Motor neuron (in vitro differentiated cells): ENCODE measurements at regions not wholly inside any gene's neighbourhood (a gene's known extent, or its start where the extent isn't known, plus 50 kb on each side); places are given as distances from the start of the nearest gene placed in this dataset.
"Not testable (repeated sequence)": the region's sequence is repeated elsewhere in the genome, so short reads cannot be mapped to it uniquely, and the experiment has no call there.

Source experiments
- ATAC-seq, 8 experiments: fragments of 200-7000 bp; cut with Tn5 transposase; replicated peaks in 6 of 8; 2 replicates each; pipeline ENCODE4 v1.8.0; 2021; ENCODE audit warnings: mild to moderate bottlenecking in 8 of 8, moderate library complexity in 8 of 8
- H3K27ac ChIP-seq, 2 donors: fragments of 250-450 bp; sonication (Bioruptor Pico); 2 replicates each; pipeline ENCODE4 v1.9.0; 2021; ENCODE audit warnings: antibody characterized with exemption in 2 of 2, mild to moderate bottlenecking in 2 of 2, moderate library complexity in 1 of 2
- H3K4me1 ChIP-seq, 2 donors: fragments of 250-450 bp; sonication (Bioruptor Pico); replicated peaks in 1 of 2; 2 replicates each; pipeline ENCODE4 v1.6.1; 2021; ENCODE audit warnings: antibody characterized with exemption in 2 of 2, mild to moderate bottlenecking in 2 of 2, moderate library complexity in 1 of 2
- H3K4me3 ChIP-seq, 5 donors: fragments of 250-450 bp; sonication (Bioruptor Pico); 2 replicates each; pipeline ENCODE4 v1.9.0; 2021; ENCODE audit warnings: antibody characterized with exemption in 5 of 5, mild to moderate bottlenecking in 5 of 5, moderate library complexity in 4 of 5
- WGBS, 10 experiments: fragments of 450-650 bp; shearing (Covaris generic); methylation state at CpG; one replicate each; pipeline ENCODE4 v1.0.0; 2022; 5-methylcytosine and 5-hydroxymethylcytosine counted together
- in situ Hi-C, 9 experiments: fragments of 400-800 bp; cut with MboI; loops; one replicate each; pipeline ENCODE4 v1.15.0; 2021; ENCODE audit warnings: low sequenced_read_pairs in 9 of 9, low pct_unique_long_range_greater_than_20kb in 2 of 9; ENCODE audit not compliant: unreplicated experiment in 9 of 9

GRCh38 chr3:4196506-4197147, 106.5 kb upstream of the SETMAR start:
- in situ Hi-C loops: no loop called here
- Histone ChIP-seq H3K27ac (no peak overlapping the region), H3K4me1 (no peaks in the 10 kb centered on the region), H3K4me3 (no peak overlapping the region)
- WGBS, 10 experiments: 0 to 100% (median 42%) methylated on average over 1 of the region's 1 CpG; no CpG with 5 or more reads in 4 of the 10 experiments
- no peak for ATAC-seq

- 55 to 100% (median 88%) methylated on average over 4 to 6 of the region's 6 CpGs; no CpG with 5 or more reads in 1 of the 10 experiments for WGBS, 10 experiments
- Histone ChIP-seq H3K4me3 (no peak overlapping the region), H3K4me1 (no peaks in the 10 kb centered on the region), H3K27ac (no peak overlapping the region)
- ATAC-seq: no peak
- in situ Hi-C loops: no loop called here
Measured at GRCh38 chr3:4197670-4198069, 105.5 kb upstream of the SETMAR start.

GRCh38 chr3:4198491-4198890, 104.7 kb upstream of the SETMAR start:
- H3K4me1 ChIP-seq: no peaks in the 10 kb centered on the region
- WGBS, 10 experiments: 37 to 80% (median 60%) methylated on average over 1 to 3 of the region's 3 CpGs; no CpG with 5 or more reads in 1 of the 10 experiments
- ATAC-seq: no peak

GRCh38 chr3:4204776-4205175, 98.4 kb upstream of the SETMAR start:
- H3K27ac ChIP-seq, H3K4me3 ChIP-seq, ATAC-seq, H3K4me1 ChIP-seq, in situ Hi-C loops: not testable (repeated sequence)

More at GRCh38 chr3:4198491-4198890, 104.7 kb upstream of the SETMAR start:
- in situ Hi-C loops: no loop called here
- Histone ChIP-seq H3K27ac (no peak overlapping the region), H3K4me3 (no peak overlapping the region)

GRCh38 chr3:4207672-4208071, 95.5 kb upstream of the SETMAR start:
- no peak overlapping the region for H3K4me3 ChIP-seq
- WGBS, 10 experiments: 0 to 89% (median 50%) methylated on average over 1 to 3 of the region's 3 CpGs; no CpG with 5 or more reads in 3 of the 10 experiments
- ATAC-seq: no peak
- no peaks in the 10 kb centered on the region for H3K4me1 ChIP-seq
- in situ Hi-C loops: no loop called here
- H3K27ac ChIP-seq: no peak overlapping the region

- no peak for ATAC-seq
- in situ Hi-C loops: no loop called here
- Histone ChIP-seq H3K4me3 (no peak overlapping the region), H3K4me1 (no peaks in the 10 kb centered on the region), H3K27ac (no peak overlapping the region)
- WGBS, 10 experiments: 43 to 100% (median 79%) methylated on average over 1 to 4 of the region's 4 CpGs
Measured at GRCh38 chr3:4208556-4208955, 94.6 kb upstream of the SETMAR start.

GRCh38 chr3:4211610-4212009, 91.6 kb upstream of the SETMAR start:
- WGBS, 10 experiments: 58 to 83% (median 63%) methylated on average over 1 to 2 of the region's 2 CpGs; no CpG with 5 or more reads in 6 of the 10 experiments
- ATAC-seq: no peak
- Histone ChIP-seq H3K4me3 (no peak overlapping the region), H3K27ac (no peak overlapping the region), H3K4me1 (no peaks in the 10 kb centered on the region)
- in situ Hi-C loops: no loop called here

GRCh38 chr3:4213420-4213819, 89.7 kb upstream of the SETMAR start:
- ATAC-seq, H3K4me3 ChIP-seq, in situ Hi-C loops, H3K27ac ChIP-seq, H3K4me1 ChIP-seq: not testable (repeated sequence)

- H3K4me1 ChIP-seq, H3K4me3 ChIP-seq, ATAC-seq, in situ Hi-C loops, H3K27ac ChIP-seq: not testable (repeated sequence)
- WGBS, 10 experiments: 40 to 70% methylated on average over 1 to 2 of the region's 2 CpGs; no CpG with 5 or more reads in 8 of the 10 experiments
Measured at GRCh38 chr3:4216974-4217373, 86.2 kb upstream of the SETMAR start.

GRCh38 chr3:4218456-4219226, 84.5 kb upstream of the SETMAR start:
- no peaks in the 10 kb centered on the region for H3K4me1 ChIP-seq
- 5 to 80% (median 26%) methylated on average over 4 to 10 of the region's 10 CpGs; no CpG with 5 or more reads in 3 of the 10 experiments for WGBS, 10 experiments
- no peak for ATAC-seq
- H3K4me3 ChIP-seq: no peak overlapping the region
- in situ Hi-C loops: no loop called here
- no peak overlapping the region for H3K27ac ChIP-seq

GRCh38 chr3:4219227-4219568, 84.0 kb upstream of the SETMAR start:
- Histone ChIP-seq H3K4me1 (no peaks in the 10 kb centered on the region), H3K4me3 (no peak overlapping the region), H3K27ac (no peak overlapping the region)
- WGBS, 10 experiments: 0 to 100% (median 48%) methylated on average over 1 to 2 of the region's 2 CpGs; no CpG with 5 or more reads in 1 of the 10 experiments
- in situ Hi-C loops: no loop called here
- no peak for ATAC-seq

- no peaks in the 10 kb centered on the region for H3K4me1 ChIP-seq
- WGBS, 10 experiments: 8 to 93% (median 58%) methylated on average over 2 to 3 of the region's 3 CpGs; no CpG with 5 or more reads in 2 of the 10 experiments
- in situ Hi-C loops: no loop called here
- no peak overlapping the region for H3K4me3 ChIP-seq
- no peak overlapping the region for H3K27ac ChIP-seq
- no peak for ATAC-seq
Measured at GRCh38 chr3:4220065-4220464, 83.1 kb upstream of the SETMAR start.

- ATAC-seq: peak in 3 of 8 experiments; percentile 11 to 67 (median 63)
- in situ Hi-C loops: no loop called here
- no peak overlapping the region for H3K27ac ChIP-seq
- WGBS, 10 experiments: 0 to 100% (median 61%) methylated on average over 1 to 4 of the region's 5 CpGs; no CpG with 5 or more reads in 1 of the 10 experiments
- H3K4me1 ChIP-seq: peaks cover 0 to 4% of the 10 kb centered on the region in 2 donors
- no peak overlapping the region for H3K4me3 ChIP-seq
Measured at GRCh38 chr3:4222574-4223175, 80.5 kb upstream of the SETMAR start.
